GM23338 (cell line): ENCODE measurements at regions not wholly inside any gene's neighbourhood (a gene's known extent, or its start where the extent isn't known, plus 50 kb on each side); places are given as distances from the start of the nearest gene placed in this dataset.

Experiments
- ATAC-seq: fragments of 200-7000 bp; cut with Tn5 transposase; 3 replicates; pipeline ENCODE4 v1.9.1; 2020
- DNase-seq: peaks from one replicate; pipeline ENCODE4 v3.0.0-alpha.2; 2015; ENCODE audit warnings: low spot score
- H2AFZ ChIP-seq: fragments of 200-600 bp; sonication (generic); 2 replicates; pipeline ENCODE4 v1.8.0; 2016; ENCODE audit warnings: antibody characterized with exemption, mild to moderate bottlenecking, moderate library complexity
- H3F3A ChIP-seq: fragments of 200-600 bp; sonication (generic); replicated peaks from 2 replicates; pipeline ENCODE4 v1.8.0; 2017; ENCODE audit warnings: antibody characterized with exemption, mixed run types, low read depth
- H3K27ac ChIP-seq: fragments of 200-600 bp; sonication (generic); 2 replicates; pipeline ENCODE4 v1.6.1; 2016; ENCODE audit warnings: low read depth
- H3K27me3 ChIP-seq: fragments of 200-600 bp; sonication (generic); 2 replicates; pipeline ENCODE4 v1.8.0; 2016; ENCODE audit warnings: mild to moderate bottlenecking, mixed run types, moderate library complexity; ENCODE audit not compliant: insufficient read depth
- H3K36me3 ChIP-seq: fragments of 200-600 bp; sonication (generic); 2 replicates; pipeline ENCODE4 v1.8.0; 2016; ENCODE audit warnings: mild to moderate bottlenecking; ENCODE audit not compliant: insufficient read depth
- H3K4me1 ChIP-seq: fragments of 200-600 bp; sonication (generic); 2 replicates; pipeline ENCODE4 v1.8.0; 2016; ENCODE audit warnings: mild to moderate bottlenecking, moderate library complexity; ENCODE audit not compliant: insufficient read depth
- H3K4me2 ChIP-seq: fragments of 200-600 bp; sonication (generic); 2 replicates; pipeline ENCODE4 v1.7.1; 2017; ENCODE audit warnings: mixed run types
- H3K4me3 ChIP-seq: fragments of 200-600 bp; sonication (generic); 2 replicates; pipeline ENCODE4 v1.6.1; 2016; ENCODE audit warnings: mixed run types
- H3K79me2 ChIP-seq: fragments of 200-600 bp; sonication (generic); replicated peaks from 2 replicates; pipeline ENCODE4 v1.8.0; 2017; ENCODE audit warnings: mild to moderate bottlenecking; ENCODE audit not compliant: insufficient read depth
- H3K9me2 ChIP-seq: fragments of 200-600 bp; sonication (generic); 2 replicates; pipeline ENCODE4 v1.8.0; 2017; ENCODE audit not compliant: insufficient read depth
- H4K20me1 ChIP-seq: fragments of 200-600 bp; sonication (generic); replicated peaks from 2 replicates; pipeline ENCODE4 v1.8.0; 2017; ENCODE audit warnings: mild to moderate bottlenecking; ENCODE audit not compliant: insufficient read depth
- H3K27ac Mint-ChIP-seq: 2 replicates; pipeline ENCODE4 v1.8.0; 2020; ENCODE audit warnings: inconsistent platforms, mild to moderate bottlenecking, moderate library complexity, mixed read lengths
- H3K27me3 Mint-ChIP-seq: 3 replicates; pipeline ENCODE4 v1.8.0; 2022; ENCODE audit warnings: low read depth, mild to moderate bottlenecking, moderate library complexity, mixed read lengths, inconsistent platforms; ENCODE audit not compliant: insufficient read depth, poor library complexity
- H3K36me3 Mint-ChIP-seq: 3 replicates; pipeline ENCODE4 v1.8.0; 2021; ENCODE audit warnings: low read depth, mild to moderate bottlenecking, inconsistent platforms, moderate library complexity, mixed read lengths
- H3K4me1 Mint-ChIP-seq: 3 replicates; pipeline ENCODE4 v1.8.0; 2020; ENCODE audit warnings: mild to moderate bottlenecking, inconsistent platforms, mixed read lengths
- H3K4me3 Mint-ChIP-seq: 3 replicates; pipeline ENCODE4 v1.8.0; 2021; ENCODE audit warnings: moderate library complexity, mild to moderate bottlenecking, inconsistent platforms, mixed read lengths
- H3K9me3 Mint-ChIP-seq: 3 replicates; pipeline ENCODE4 v1.8.0; 2020; ENCODE audit warnings: moderate library complexity, mild to moderate bottlenecking, inconsistent platforms, mixed read lengths
- CTCF ChIP-seq, 2 experiments: fragments of 200-600 bp in 1 of 2; sonication (generic) in 1 of 2; conservative IDR thresholded peaks; 2 replicates each; pipeline versions ENCODE4 v1.5.1 to v1.6.1; 2016 to 2017; ENCODE audit warnings: antibody characterized with exemption in 2 of 2, low read depth in 2 of 2, mild to moderate bottlenecking in 2 of 2, moderate library complexity in 1 of 2
- EZH2phosphoT487 ChIP-seq: fragments of 200-600 bp; sonication (generic); IDR thresholded peaks from one replicate; pipeline ENCODE4 v1.8.1; 2018; ENCODE audit warnings: antibody characterized with exemption; ENCODE audit not compliant: unreplicated experiment
- JUNB ChIP-seq: IDR thresholded peaks from one replicate; pipeline ENCODE4 v1.6.1; 2016; ENCODE audit warnings: antibody characterized with exemption; ENCODE audit not compliant: unreplicated experiment
- NANOG ChIP-seq: IDR thresholded peaks from 2 replicates; pipeline ENCODE4 v1.6.1; 2016; ENCODE audit warnings: antibody characterized with exemption, borderline replicate concordance
- POLR2AphosphoS5 ChIP-seq: IDR thresholded peaks from 2 replicates; pipeline ENCODE4 v1.6.1; 2016; ENCODE audit warnings: antibody characterized with exemption, low read depth
- STAT1 ChIP-seq: IDR thresholded peaks from one replicate; pipeline ENCODE4 v1.6.1; 2016; ENCODE audit warnings: antibody characterized with exemption; ENCODE audit not compliant: unreplicated experiment
- ZNF114 ChIP-seq: fragments of 250-450 bp; sonication (Bioruptor Pico); IDR thresholded peaks from 2 replicates; pipeline ENCODE4 v1.5.0; 2020; ENCODE audit warnings: mild to moderate bottlenecking, moderate library complexity
- ZNF331 ChIP-seq: fragments of 250-450 bp; sonication (Bioruptor Pico); IDR thresholded peaks from 2 replicates; pipeline ENCODE4 v1.5.0; 2020; ENCODE audit warnings: low read depth, mild to moderate bottlenecking, moderate library complexity
- TF ChIP-seq, protein P1 (sequence below): IDR thresholded peaks from one replicate; pipeline ENCODE4 v1.6.1; 2018; ENCODE audit warnings: antibody characterized with exemption; ENCODE audit not compliant: unreplicated experiment
- TF ChIP-seq, protein P2 (sequence below): IDR thresholded peaks from 2 replicates; pipeline ENCODE4 v1.6.1; 2016; ENCODE audit warnings: antibody characterized with exemption

- Histone ChIP-seq H3K9me2 (no peaks in the 10 kb centered on the region), H4K20me1 (no peaks in the 10 kb centered on the region), H3K4me3 (no peak overlapping the region), H3K27me3 (no peaks in the 10 kb centered on the region), H3K4me2 (0 out of 2 replicates have a peak overlapping the region, but pooled peaks have one; percentile 11), H2AFZ (no peak overlapping the region), H3F3A (no peaks in the 10 kb centered on the region), H3K36me3 (peaks cover 4% of the 10 kb centered on the region; the same call in 1 of the 2 replicates), H3K4me1 (peaks cover 33% of the 10 kb centered on the region), H3K27ac (no peak overlapping the region), H3K79me2 (no peaks in the 10 kb centered on the region; the same call in 1 of the 2 replicates)
- TF ChIP-seq EZH2phosphoT487 (no peak), CTCF (conservative IDR thresholded peaks at IDR 0.05; ENCODE audit: low read depth in 2 of 2) (no peak), STAT1 (no peak), NANOG (no peak), POLR2AphosphoS5 (no peak), JUNB (no peak)
- TF ChIP-seq, protein P1, sequence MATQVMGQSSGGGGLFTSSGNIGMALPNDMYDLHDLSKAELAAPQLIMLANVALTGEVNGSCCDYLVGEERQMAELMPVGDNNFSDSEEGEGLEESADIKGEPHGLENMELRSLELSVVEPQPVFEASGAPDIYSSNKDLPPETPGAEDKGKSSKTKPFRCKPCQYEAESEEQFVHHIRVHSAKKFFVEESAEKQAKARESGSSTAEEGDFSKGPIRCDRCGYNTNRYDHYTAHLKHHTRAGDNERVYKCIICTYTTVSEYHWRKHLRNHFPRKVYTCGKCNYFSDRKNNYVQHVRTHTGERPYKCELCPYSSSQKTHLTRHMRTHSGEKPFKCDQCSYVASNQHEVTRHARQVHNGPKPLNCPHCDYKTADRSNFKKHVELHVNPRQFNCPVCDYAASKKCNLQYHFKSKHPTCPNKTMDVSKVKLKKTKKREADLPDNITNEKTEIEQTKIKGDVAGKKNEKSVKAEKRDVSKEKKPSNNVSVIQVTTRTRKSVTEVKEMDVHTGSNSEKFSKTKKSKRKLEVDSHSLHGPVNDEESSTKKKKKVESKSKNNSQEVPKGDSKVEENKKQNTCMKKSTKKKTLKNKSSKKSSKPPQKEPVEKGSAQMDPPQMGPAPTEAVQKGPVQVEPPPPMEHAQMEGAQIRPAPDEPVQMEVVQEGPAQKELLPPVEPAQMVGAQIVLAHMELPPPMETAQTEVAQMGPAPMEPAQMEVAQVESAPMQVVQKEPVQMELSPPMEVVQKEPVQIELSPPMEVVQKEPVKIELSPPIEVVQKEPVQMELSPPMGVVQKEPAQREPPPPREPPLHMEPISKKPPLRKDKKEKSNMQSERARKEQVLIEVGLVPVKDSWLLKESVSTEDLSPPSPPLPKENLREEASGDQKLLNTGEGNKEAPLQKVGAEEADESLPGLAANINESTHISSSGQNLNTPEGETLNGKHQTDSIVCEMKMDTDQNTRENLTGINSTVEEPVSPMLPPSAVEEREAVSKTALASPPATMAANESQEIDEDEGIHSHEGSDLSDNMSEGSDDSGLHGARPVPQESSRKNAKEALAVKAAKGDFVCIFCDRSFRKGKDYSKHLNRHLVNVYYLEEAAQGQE = no peak
- TF ChIP-seq, protein P2, sequence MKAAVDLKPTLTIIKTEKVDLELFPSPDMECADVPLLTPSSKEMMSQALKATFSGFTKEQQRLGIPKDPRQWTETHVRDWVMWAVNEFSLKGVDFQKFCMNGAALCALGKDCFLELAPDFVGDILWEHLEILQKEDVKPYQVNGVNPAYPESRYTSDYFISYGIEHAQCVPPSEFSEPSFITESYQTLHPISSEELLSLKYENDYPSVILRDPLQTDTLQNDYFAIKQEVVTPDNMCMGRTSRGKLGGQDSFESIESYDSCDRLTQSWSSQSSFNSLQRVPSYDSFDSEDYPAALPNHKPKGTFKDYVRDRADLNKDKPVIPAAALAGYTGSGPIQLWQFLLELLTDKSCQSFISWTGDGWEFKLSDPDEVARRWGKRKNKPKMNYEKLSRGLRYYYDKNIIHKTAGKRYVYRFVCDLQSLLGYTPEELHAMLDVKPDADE = no peak
- Mint-ChIP-seq H3K36me3 (no peaks in the 10 kb centered on the region; the same call in 2 of the 3 replicates), H3K27ac (0 out of 2 replicates have a peak overlapping the region, but pooled peaks have one; percentile 17), H3K27me3 (peaks cover 3% of the 10 kb centered on the region), H3K4me1 (peaks cover 42% of the 10 kb centered on the region), H3K4me3 (no peak overlapping the region), H3K9me3 (no peaks in the 10 kb centered on the region; the same call in 2 of the 3 replicates)
- DNase-seq = no peak
- no peak for ATAC-seq
Observed at GRCh38 chr2:66269166-66269565, 165.8 kb upstream of the MEIS1 start.

DNA sequence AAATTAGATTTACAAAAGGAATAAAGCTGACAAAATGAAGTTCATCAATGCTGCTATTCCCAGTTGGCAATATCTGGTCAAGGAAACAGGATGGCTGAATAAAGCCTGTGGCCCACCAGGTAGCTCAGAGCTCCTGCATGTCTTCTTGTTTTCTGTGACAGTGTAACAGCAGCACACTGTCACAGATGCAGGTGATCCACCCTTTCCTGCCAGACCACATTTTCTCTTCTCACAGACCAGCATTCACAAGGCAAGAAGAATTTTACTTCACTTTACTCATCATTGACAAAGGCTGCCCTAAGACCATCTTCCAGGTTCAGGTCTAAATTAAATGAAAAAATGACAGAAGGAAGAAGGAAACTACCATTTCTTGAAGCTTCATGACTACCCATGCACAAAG, 166.2 kb upstream of the MEIS1 start:
- DNase-seq (no peak), ATAC-seq (no peak)
- H3K4me3 ChIP-seq = no peak overlapping the region
- H3K27me3 Mint-ChIP-seq = peaks cover 2% of the 10 kb centered on the region
- H3K4me1 Mint-ChIP-seq = peaks cover 38% of the 10 kb centered on the region
- H3K27ac ChIP-seq = no peak overlapping the region
- no peak overlapping the region for H3K27ac Mint-ChIP-seq
- peaks cover 4% of the 10 kb centered on the region; the same call in 1 of the 2 replicates for H3K36me3 ChIP-seq
- no peaks in the 10 kb centered on the region for H3F3A ChIP-seq
- H4K20me1 ChIP-seq = no peaks in the 10 kb centered on the region
- H3K79me2 ChIP-seq = no peaks in the 10 kb centered on the region; the same call in 1 of the 2 replicates
- no peaks in the 10 kb centered on the region for H3K27me3 ChIP-seq
- no peak overlapping the region for H3K4me2 ChIP-seq
- H3K4me3 Mint-ChIP-seq = no peak overlapping the region
- H3K9me3 Mint-ChIP-seq = no peaks in the 10 kb centered on the region; the same call in 2 of the 3 replicates
- H3K4me1 ChIP-seq = peaks cover 29% of the 10 kb centered on the region
- H2AFZ ChIP-seq = no peak overlapping the region
- H3K36me3 Mint-ChIP-seq = peaks cover 3% of the 10 kb centered on the region; the same call in 2 of the 3 replicates
- H3K9me2 ChIP-seq = no peaks in the 10 kb centered on the region
- TF ChIP-seq EZH2phosphoT487 (no peak), STAT1 (no peak), ZNF331 (no peak), CTCF (conservative IDR thresholded peaks at IDR 0.05; ENCODE audit: low read depth in 2 of 2) (no peak), POLR2AphosphoS5 (no peak), ZNF114 (CRISPR knock-in tag) (no peak)
- TF ChIP-seq, protein P1 = no peak
- TF ChIP-seq, protein P2 = no peak
